ENCODE measurements at regions not wholly inside any gene's neighbourhood (a gene's known extent, or its start where the extent isn't known, plus 50 kb on each side); places are given as distances from the start of the nearest gene placed in this dataset.

- DNase-seq (ENCODE audit: low read depth), result no peak
- H3K4me3 ChIP-seq (ENCODE audit: low read depth, low read length), result no peak overlapping the region
- no peak for TF ChIP-seq CTCF (conservative IDR thresholded peaks at IDR 0.05; ENCODE audit: low read depth, low read length)
These were observed 105.2 kb upstream of the RESF1 start for GRCh38 chr12:31853977-31854376.

DNA sequence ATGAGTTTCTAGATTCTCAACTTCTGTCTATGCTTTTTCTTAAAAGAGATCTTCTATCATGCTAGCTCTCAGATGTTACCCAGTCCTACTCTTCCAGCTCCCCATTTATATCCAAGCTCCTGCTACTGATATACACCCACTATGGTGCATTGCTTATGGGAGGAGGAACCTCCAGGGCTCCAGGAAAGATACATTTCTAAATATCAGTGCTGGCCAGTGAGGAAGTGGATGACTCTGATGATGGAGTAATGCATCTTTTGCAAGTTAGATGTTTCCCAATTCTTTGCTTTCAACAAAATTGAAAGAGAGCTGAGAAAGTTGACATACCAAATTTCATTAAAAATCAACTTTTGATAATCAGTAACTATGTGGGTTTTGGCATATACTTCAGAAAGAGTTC lies 105.7 kb upstream of the RESF1 start:
- no peak for DNase-seq (ENCODE audit: low read depth)
- TF ChIP-seq CTCF (conservative IDR thresholded peaks at IDR 0.05; ENCODE audit: low read depth, low read length), result no peak
- H3K4me3 ChIP-seq (ENCODE audit: low read depth, low read length), result no peak overlapping the region

- TF ChIP-seq CTCF (conservative IDR thresholded peaks at IDR 0.05; ENCODE audit: low read depth, low read length), result no peak
- H3K4me3 ChIP-seq (ENCODE audit: low read depth, low read length), result no peak overlapping the region
- DNase-seq (ENCODE audit: low read depth), result no peak
These were observed 108.9 kb upstream of the RESF1 start for GRCh38 chr12:31850268-31850667.

- no peak overlapping the region for H3K4me3 ChIP-seq (ENCODE audit: low read depth, low read length)
- no peak for TF ChIP-seq CTCF (conservative IDR thresholded peaks at IDR 0.05; ENCODE audit: low read depth, low read length)
- DNase-seq (ENCODE audit: low read depth), result peak; percentile 47
These were observed 110.0 kb upstream of the RESF1 start for GRCh38 chr12:31849090-31849687.

DNA sequence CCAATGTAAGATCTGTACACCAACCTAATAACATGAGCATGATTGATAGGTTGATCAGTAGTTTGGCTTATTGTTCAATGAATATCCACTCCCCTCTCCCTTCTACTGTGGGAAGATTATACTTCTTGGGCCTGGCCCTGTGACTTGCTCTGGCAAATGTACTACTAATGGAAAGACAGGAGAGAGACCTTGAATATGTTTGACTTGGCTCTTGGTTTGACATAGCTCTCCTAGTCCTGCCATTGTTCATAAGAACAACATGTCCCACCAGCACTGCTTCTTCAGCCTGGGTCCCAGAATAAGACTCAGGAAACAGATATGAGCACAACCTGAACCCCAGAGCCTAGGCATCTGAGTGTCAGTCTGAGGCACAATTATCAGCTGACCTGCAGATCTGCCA lies 112.8 kb upstream of the RESF1 start:
- no peak for TF ChIP-seq CTCF (conservative IDR thresholded peaks at IDR 0.05; ENCODE audit: low read depth, low read length)
- H3K4me3 ChIP-seq (ENCODE audit: low read depth, low read length), result no peak overlapping the region
- no peak for DNase-seq (ENCODE audit: low read depth)

- H3K4me3 ChIP-seq (ENCODE audit: low read depth, low read length), result no peak overlapping the region
- TF ChIP-seq CTCF (conservative IDR thresholded peaks at IDR 0.05; ENCODE audit: low read depth, low read length), result no peak
- no peak for DNase-seq (ENCODE audit: low read depth)
These were observed 113.4 kb upstream of the RESF1 start for GRCh38 chr12:31845613-31846322.
